ENCODE measurements at regions not wholly inside any gene's neighbourhood (a gene's known extent, or its start where the extent isn't known, plus 50 kb on each side); places are given as distances from the start of the nearest gene placed in this dataset.

GRCh38 chr21:33977721-33978369, 62.2 kb upstream of the ATP5PO start:
- DNase-seq (ENCODE audit: low spot score), result no peak

GRCh38 chr21:33977017-33977720, 61.6 kb upstream of the ATP5PO start:
- Histone ChIP-seq H3K4me3 (peak overlapping the region in 1 of 2 donors; percentile 29), H3K4me1 (peaks cover 0 to 27% of the 10 kb centered on the region in 2 donors), H3K36me3 (no peaks in the 10 kb centered on the region), H3K9me3 (no peaks in the 10 kb centered on the region), H3K27ac (peak overlapping the region; percentile 85 to 91), H3K27me3 (no peaks in the 10 kb centered on the region)
- DNase-seq (ENCODE audit: low spot score), result no peak
- no peak for TF ChIP-seq CTCF (IDR thresholded peaks at IDR 0.05)

More at GRCh38 chr21:33977721-33978369, 62.2 kb upstream of the ATP5PO start:
- Histone ChIP-seq H3K9me3 (no peaks in the 10 kb centered on the region), H3K4me3 (no peak overlapping the region), H3K27ac (peak overlapping the region in 1 of 2 donors; percentile 85), H3K4me1 (peaks cover 0 to 27% of the 10 kb centered on the region in 2 donors), H3K27me3 (no peaks in the 10 kb centered on the region), H3K36me3 (no peaks in the 10 kb centered on the region)
- TF ChIP-seq CTCF (IDR thresholded peaks at IDR 0.05), result no peak

- peak overlapping the region in 1 of 2 donors; percentile 29 for H3K4me3 ChIP-seq
- no peak for DNase-seq (ENCODE audit: low spot score)
These were observed 60.7 kb upstream of the ATP5PO start for GRCh38 chr21:33976082-33977016.

GRCh38 chr21:33975548-33976081, 60.0 kb upstream of the ATP5PO start:
- H3K4me1 ChIP-seq, result peaks cover 0 to 30% of the 10 kb centered on the region in 2 donors
- no peaks in the 10 kb centered on the region for H3K9me3 ChIP-seq
- TF ChIP-seq CTCF (IDR thresholded peaks at IDR 0.05), result no peak
- H3K27me3 ChIP-seq, result no peaks in the 10 kb centered on the region
- peak overlapping the region; percentile 85 to 91 for H3K27ac ChIP-seq
- no peaks in the 10 kb centered on the region for H3K36me3 ChIP-seq
- H3K4me3 ChIP-seq, result no peak overlapping the region
- DNase-seq (ENCODE audit: low spot score), result no peak

More at GRCh38 chr21:33976082-33977016, 60.7 kb upstream of the ATP5PO start:
- Histone ChIP-seq H3K27ac (peak overlapping the region; percentile 85 to 91), H3K36me3 (no peaks in the 10 kb centered on the region), H3K4me1 (peaks cover 0 to 27% of the 10 kb centered on the region in 2 donors), H3K9me3 (no peaks in the 10 kb centered on the region), H3K27me3 (no peaks in the 10 kb centered on the region)
- TF ChIP-seq CTCF (IDR thresholded peaks at IDR 0.05), result no peak

All from right atrium auricular region (tissue), 2 donors.